ENCODE measurements at regions not wholly inside any gene's neighbourhood (a gene's known extent, or its start where the extent isn't known, plus 50 kb on each side); places are given as distances from the start of the nearest gene placed in this dataset.
"Not testable (repeated sequence)": the region's sequence is repeated elsewhere in the genome, so short reads cannot be mapped to it uniquely, and the experiment has no call there.

- no peak for DNase-seq (ENCODE audit: extremely low read depth in 1 of 11, low read depth in 9 of 11, low spot score in 4 of 11)
These were observed 309.0 kb upstream of the PTCHD4 start for GRCh38 chr6:48419992-48420391.

- DNase-seq (ENCODE audit: extremely low read depth in 1 of 11, low read depth in 9 of 11, low spot score in 4 of 11): no peak
These were observed 306.9 kb upstream of the PTCHD4 start for GRCh38 chr6:48417927-48418326.

GRCh38 chr6:48412656-48413055, 301.7 kb upstream of the PTCHD4 start:
- no peak for DNase-seq (ENCODE audit: extremely low read depth in 1 of 11, low read depth in 9 of 11, low spot score in 4 of 11)

GRCh38 chr6:48404927-48405326, 293.9 kb upstream of the PTCHD4 start:
- DNase-seq (ENCODE audit: extremely low read depth in 1 of 11, low read depth in 9 of 11, low spot score in 4 of 11): no peak

GRCh38 chr6:48403587-48403986, 292.6 kb upstream of the PTCHD4 start:
- DNase-seq (ENCODE audit: extremely low read depth in 1 of 11, low read depth in 9 of 11, low spot score in 4 of 11): no peak

- DNase-seq (ENCODE audit: extremely low read depth in 1 of 11, low read depth in 9 of 11, low spot score in 4 of 11): no peak
These were observed 290.0 kb upstream of the PTCHD4 start for GRCh38 chr6:48401016-48401415.

- DNase-seq (ENCODE audit: extremely low read depth in 1 of 11, low read depth in 9 of 11, low spot score in 4 of 11): no peak
These were observed 286.9 kb upstream of the PTCHD4 start for GRCh38 chr6:48397887-48398286.

GRCh38 chr6:48389146-48390043, 278.4 kb upstream of the PTCHD4 start:
- no peak for DNase-seq (ENCODE audit: extremely low read depth in 1 of 11, low read depth in 9 of 11, low spot score in 4 of 11)

- DNase-seq (ENCODE audit: extremely low read depth in 1 of 11, low read depth in 9 of 11, low spot score in 4 of 11): no peak
These were observed 277.0 kb upstream of the PTCHD4 start for GRCh38 chr6:48388044-48388443.

- DNase-seq (ENCODE audit: extremely low read depth in 1 of 11, low read depth in 9 of 11, low spot score in 4 of 11): no peak
These were observed 267.9 kb upstream of the PTCHD4 start for GRCh38 chr6:48378884-48379407.

GRCh38 chr6:48377115-48377514, 266.1 kb upstream of the PTCHD4 start:
- no peak for DNase-seq (ENCODE audit: extremely low read depth in 1 of 11, low read depth in 9 of 11, low spot score in 4 of 11)

- not testable (repeated sequence) for DNase-seq (ENCODE audit: extremely low read depth in 1 of 11, low read depth in 9 of 11, low spot score in 4 of 11)
These were observed 260.2 kb upstream of the PTCHD4 start for GRCh38 chr6:48371226-48371625.

GRCh38 chr6:48369100-48369499, 258.1 kb upstream of the PTCHD4 start:
- no peak for DNase-seq (ENCODE audit: extremely low read depth in 1 of 11, low read depth in 9 of 11, low spot score in 4 of 11)

- DNase-seq (ENCODE audit: extremely low read depth in 1 of 11, low read depth in 9 of 11, low spot score in 4 of 11): no peak
These were observed 214.7 kb upstream of the PTCHD4 start for GRCh38 chr6:48325701-48326100.

GRCh38 chr6:48318670-48319069, 207.7 kb upstream of the PTCHD4 start:
- no peak for DNase-seq (ENCODE audit: extremely low read depth in 1 of 11, low read depth in 9 of 11, low spot score in 4 of 11)

- DNase-seq (ENCODE audit: extremely low read depth in 1 of 11, low read depth in 9 of 11, low spot score in 4 of 11): no peak
These were observed 204.9 kb upstream of the PTCHD4 start for GRCh38 chr6:48315915-48316314.

- no peak for DNase-seq (ENCODE audit: extremely low read depth in 1 of 11, low read depth in 9 of 11, low spot score in 4 of 11)
These were observed 204.2 kb upstream of the PTCHD4 start for GRCh38 chr6:48315051-48315719.

- no peak for DNase-seq (ENCODE audit: extremely low read depth in 1 of 11, low read depth in 9 of 11, low spot score in 4 of 11)
These were observed 200.3 kb upstream of the PTCHD4 start for GRCh38 chr6:48311301-48311700.

GRCh38 chr6:48307573-48307972, 196.6 kb upstream of the PTCHD4 start:
- no peak for DNase-seq (ENCODE audit: extremely low read depth in 1 of 11, low read depth in 9 of 11, low spot score in 4 of 11)

GRCh38 chr6:48290595-48290994, 179.6 kb upstream of the PTCHD4 start:
- DNase-seq (ENCODE audit: extremely low read depth in 1 of 11, low read depth in 9 of 11, low spot score in 4 of 11): no peak

Measured in renal cortex interstitium (tissue), 11 donors.